Sigmoid colon (tissue), 4 donors: ENCODE measurements at regions not wholly inside any gene's neighbourhood (a gene's known extent, or its start where the extent isn't known, plus 50 kb on each side); places are given as distances from the start of the nearest gene placed in this dataset.

ENCODE experiments used
- CTCF ChIP-seq, 4 experiments: fragments of 450-650 bp in 3 of 4; fragments of 200-600 bp in 1 of 4; IDR thresholded peaks; one replicate each; pipeline ENCODE4 v1.5.1; 2016 to 2019; ENCODE audit warnings: antibody characterized with exemption in 4 of 4, mild to moderate bottlenecking in 3 of 4, moderate library complexity in 2 of 4
- POLR2A ChIP-seq, 2 donors: fragments of 450-650 bp; IDR thresholded peaks; one replicate each; pipeline ENCODE4 v1.6.1; 2016; ENCODE audit warnings: antibody characterized with exemption in 2 of 2, mild to moderate bottlenecking in 2 of 2, moderate library complexity in 2 of 2
- POLR2AphosphoS5 ChIP-seq, 4 donors: sonication (generic); formaldehyde crosslinking; IDR thresholded peaks; one replicate each; pipeline ENCODE4 v1.6.1; 2017; ENCODE audit warnings: antibody characterized with exemption in 4 of 4

- TF ChIP-seq POLR2AphosphoS5 (IDR thresholded peaks at IDR 0.05) (no peak), CTCF (IDR thresholded peaks at IDR 0.05) (no peak), POLR2A (IDR thresholded peaks at IDR 0.05) (no peak)
Observed at GRCh38 chr14:105864116-105864515, 337.7 kb downstream of the TMEM121 start.
